Neural cell (in vitro differentiated cells): ENCODE measurements at regions not wholly inside any gene's neighbourhood (a gene's known extent, or its start where the extent isn't known, plus 50 kb on each side); places are given as distances from the start of the nearest gene placed in this dataset.
A peak's percentile ranks its signal among the peaks of the same experiment; 100 is the strongest.

Experiments
- H2AFZ ChIP-seq: fragments of 200-600, 300-800 bp; sonication (generic), shearing (Covaris generic); 2 replicates; pipeline ENCODE4 v1.6.0; 2014; ENCODE audit warnings: low read depth, mild to moderate bottlenecking, antibody characterized with exemption, low read length, moderate library complexity
- H3F3A ChIP-seq: fragments of 200-600 bp; shearing (Covaris generic); 2 replicates; pipeline ENCODE4 v1.6.1; 2016; ENCODE audit warnings: mild to moderate bottlenecking, moderate library complexity, mixed read lengths, antibody characterized with exemption, low read length; ENCODE audit not compliant: insufficient read depth, poor library complexity, severe bottlenecking
- H3K27ac ChIP-seq: fragments of 200-600, 300-800 bp; sonication (generic), shearing (Covaris generic); 2 replicates; pipeline ENCODE4 v1.5.1; 2014; ENCODE audit warnings: mild to moderate bottlenecking, low read length, moderate library complexity
- H3K27me3 ChIP-seq: fragments of 300-800, 200-600 bp; sonication (generic), shearing (Covaris generic); 2 replicates; pipeline ENCODE4 v1.6.0; 2014; ENCODE audit warnings: mild to moderate bottlenecking, low read depth, low read length, moderate library complexity; ENCODE audit not compliant: insufficient read depth
- H3K36me3 ChIP-seq: fragments of 300-800, 200-600 bp; sonication (generic), shearing (Covaris generic); 2 replicates; pipeline ENCODE4 v1.5.1; 2014; ENCODE audit warnings: mild to moderate bottlenecking, antibody characterized with exemption, low read length, moderate library complexity; ENCODE audit not compliant: insufficient read depth
- H3K4me2 ChIP-seq: fragments of 300-800, 200-600 bp; sonication (generic), shearing (Covaris generic); 2 replicates; pipeline ENCODE4 v1.6.0; 2014; ENCODE audit warnings: mild to moderate bottlenecking, low read length
- H3K4me3 ChIP-seq: fragments of 300-800, 200-600 bp; sonication (generic), shearing (Covaris generic); 2 replicates; pipeline ENCODE4 v1.5.1; 2014; ENCODE audit warnings: mild to moderate bottlenecking, low read length, moderate library complexity
- H3K79me2 ChIP-seq: fragments of 200-600 bp; shearing (Covaris generic); replicated peaks from 2 replicates; pipeline ENCODE4 v1.6.0; 2014; ENCODE audit warnings: mild to moderate bottlenecking, low read length, moderate library complexity; ENCODE audit not compliant: insufficient read depth
- H3K9ac ChIP-seq: fragments of 300-800, 200-600 bp; sonication (generic), shearing (Covaris generic); 2 replicates; pipeline ENCODE4 v1.6.1; 2016; ENCODE audit warnings: mild to moderate bottlenecking, low read length, mixed read lengths
- H3K9me2 ChIP-seq: fragments of 200-600 bp; shearing (Covaris generic); 2 replicates; pipeline ENCODE4 v1.6.1; 2016; ENCODE audit warnings: mild to moderate bottlenecking, low read length, mixed read lengths; ENCODE audit not compliant: insufficient read depth
- H3K9me3 ChIP-seq: fragments of 200-600, 300-800 bp; sonication (generic), shearing (Covaris generic); 2 replicates; pipeline ENCODE4 v1.6.1; 2016; ENCODE audit warnings: mild to moderate bottlenecking, mixed run types, low read length, moderate library complexity, mixed read lengths
- H4K20me1 ChIP-seq: fragments of 200-600 bp; shearing (Covaris generic); 2 replicates; pipeline ENCODE4 v1.6.1; 2016; ENCODE audit warnings: mild to moderate bottlenecking, mixed run types; ENCODE audit not compliant: insufficient read depth
- EP300 ChIP-seq: fragments of 450-650 bp; conservative IDR thresholded peaks from 2 replicates; pipeline ENCODE4 v1.6.1; 2014; ENCODE audit warnings: antibody characterized with exemption, mild to moderate bottlenecking, moderate library complexity; ENCODE audit not compliant: poor library complexity, severe bottlenecking
- EZH2 ChIP-seq: fragments of 200-600, 300-800 bp; shearing (Covaris generic), sonication (generic); IDR thresholded peaks from 2 replicates; pipeline ENCODE4 v1.6.1; 2014; ENCODE audit warnings: antibody characterized with exemption, low read length, borderline replicate concordance, mild to moderate bottlenecking; ENCODE audit not compliant: insufficient read depth, poor library complexity, severe bottlenecking
- MXI1 ChIP-seq: fragments of 450-650 bp; conservative IDR thresholded peaks from 2 replicates; pipeline ENCODE4 v1.6.1; 2014; ENCODE audit warnings: antibody characterized with exemption, mild to moderate bottlenecking; ENCODE audit not compliant: poor library complexity, severe bottlenecking
- POLR2AphosphoS5 ChIP-seq: IDR thresholded peaks from 2 replicates; pipeline ENCODE4 v1.6.1; 2012
- RAD21 ChIP-seq: fragments of 450-650 bp; conservative IDR thresholded peaks from 2 replicates; pipeline ENCODE4 v1.6.1; 2014; ENCODE audit warnings: antibody characterized with exemption, mild to moderate bottlenecking, moderate library complexity
- SMC3 ChIP-seq: fragments of 450-650 bp; conservative IDR thresholded peaks from 2 replicates; pipeline ENCODE4 v1.6.1; 2014; ENCODE audit warnings: antibody characterized with exemption, mild to moderate bottlenecking, moderate library complexity; ENCODE audit not compliant: poor library complexity
- TAF1 ChIP-seq: IDR thresholded peaks from 2 replicates; pipeline ENCODE4 v1.6.1; 2012; ENCODE audit warnings: low read depth
- TF ChIP-seq, protein P1 (sequence below): fragments of 450-650 bp; IDR thresholded peaks from 2 replicates; pipeline ENCODE4 v1.5.1; 2014; ENCODE audit warnings: antibody characterized with exemption, mild to moderate bottlenecking, moderate library complexity; ENCODE audit not compliant: poor library complexity, severe bottlenecking
- TF ChIP-seq, protein P2 (sequence below): IDR thresholded peaks from 2 replicates; pipeline ENCODE4 v1.6.1; 2012; ENCODE audit warnings: borderline replicate concordance

DNA sequence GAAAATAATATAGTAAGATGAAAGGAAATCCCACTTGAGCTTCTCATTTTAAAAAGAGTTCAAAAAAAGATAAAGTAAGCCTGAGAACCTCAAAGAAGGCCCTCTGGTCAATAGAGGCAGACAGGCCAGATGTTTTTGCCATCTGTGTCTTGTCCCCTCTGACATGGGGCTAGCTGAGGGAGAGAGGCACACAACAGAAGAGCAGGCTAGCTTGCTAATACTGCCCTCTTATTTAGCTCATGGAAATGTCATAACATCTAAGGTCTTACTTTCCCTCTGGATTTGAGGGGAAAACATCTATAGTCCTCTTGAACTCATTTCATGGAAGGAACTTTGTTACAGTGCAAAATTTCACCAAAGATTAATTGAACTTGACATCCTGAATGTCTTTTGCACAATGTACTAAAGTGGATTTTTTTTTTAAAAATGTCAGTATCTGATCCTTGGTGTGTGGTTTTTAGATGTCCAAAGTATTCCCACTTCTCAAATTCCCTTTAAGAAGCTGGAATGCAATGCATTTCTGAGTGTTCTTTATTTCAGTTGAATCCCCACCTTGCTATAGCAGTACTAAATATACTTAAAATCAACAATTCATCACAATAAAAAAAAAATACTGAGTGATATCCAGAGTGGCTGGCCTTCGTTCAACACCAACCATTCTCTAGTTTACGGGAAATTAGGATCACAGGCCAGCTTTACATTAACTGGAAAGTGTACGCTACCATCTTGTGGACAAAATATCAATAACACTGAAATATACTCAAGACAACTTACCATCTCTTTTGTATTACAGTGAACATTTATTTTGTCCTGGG is 176.7 kb downstream of the PAH start:
- no peaks in the 10 kb centered on the region for H3K27me3 ChIP-seq
- H2AFZ ChIP-seq, result no peak overlapping the region
- H3K79me2 ChIP-seq, result no peaks in the 10 kb centered on the region
- H3K9ac ChIP-seq, result no peak overlapping the region
- H3K4me2 ChIP-seq, result no peak overlapping the region
- no peak overlapping the region for H3K4me3 ChIP-seq
- H3K9me3 ChIP-seq, result no peaks in the 10 kb centered on the region
- H3K36me3 ChIP-seq, result no peaks in the 10 kb centered on the region
- TF ChIP-seq EZH2, result no peak
- TF ChIP-seq, protein P1, sequence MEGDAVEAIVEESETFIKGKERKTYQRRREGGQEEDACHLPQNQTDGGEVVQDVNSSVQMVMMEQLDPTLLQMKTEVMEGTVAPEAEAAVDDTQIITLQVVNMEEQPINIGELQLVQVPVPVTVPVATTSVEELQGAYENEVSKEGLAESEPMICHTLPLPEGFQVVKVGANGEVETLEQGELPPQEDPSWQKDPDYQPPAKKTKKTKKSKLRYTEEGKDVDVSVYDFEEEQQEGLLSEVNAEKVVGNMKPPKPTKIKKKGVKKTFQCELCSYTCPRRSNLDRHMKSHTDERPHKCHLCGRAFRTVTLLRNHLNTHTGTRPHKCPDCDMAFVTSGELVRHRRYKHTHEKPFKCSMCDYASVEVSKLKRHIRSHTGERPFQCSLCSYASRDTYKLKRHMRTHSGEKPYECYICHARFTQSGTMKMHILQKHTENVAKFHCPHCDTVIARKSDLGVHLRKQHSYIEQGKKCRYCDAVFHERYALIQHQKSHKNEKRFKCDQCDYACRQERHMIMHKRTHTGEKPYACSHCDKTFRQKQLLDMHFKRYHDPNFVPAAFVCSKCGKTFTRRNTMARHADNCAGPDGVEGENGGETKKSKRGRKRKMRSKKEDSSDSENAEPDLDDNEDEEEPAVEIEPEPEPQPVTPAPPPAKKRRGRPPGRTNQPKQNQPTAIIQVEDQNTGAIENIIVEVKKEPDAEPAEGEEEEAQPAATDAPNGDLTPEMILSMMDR, result peak; percentile 82
- no peak for TF ChIP-seq TAF1
- peak; percentile 87 for TF ChIP-seq SMC3
- peak; percentile 82 for TF ChIP-seq RAD21
- H4K20me1 ChIP-seq, result no peaks in the 10 kb centered on the region
- no peaks in the 10 kb centered on the region for H3F3A ChIP-seq
- no peak overlapping the region for H3K27ac ChIP-seq
- H3K9me2 ChIP-seq, result no peaks in the 10 kb centered on the region

DNA sequence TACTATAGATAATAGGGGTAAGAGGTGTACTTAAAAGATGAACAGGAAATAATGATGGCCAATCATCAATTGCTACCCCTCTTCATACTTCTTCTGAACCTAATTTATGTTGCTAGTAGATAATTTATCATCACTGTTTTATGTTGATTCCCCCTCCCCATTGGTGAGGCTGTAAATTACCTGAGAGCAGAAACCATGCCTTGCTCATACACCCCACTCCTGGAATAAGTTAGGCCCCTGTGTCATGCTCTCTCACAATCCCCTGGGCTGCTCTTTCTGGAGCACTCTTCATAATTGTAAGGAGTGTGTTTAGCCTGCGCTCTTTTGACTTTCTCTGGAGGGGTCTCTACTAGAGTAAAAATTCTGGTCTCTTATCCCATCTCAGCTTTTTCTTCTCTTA is 180.7 kb downstream of the PAH start:
- TF ChIP-seq MXI1, result no peak
- no peak for TF ChIP-seq EP300

DNA sequence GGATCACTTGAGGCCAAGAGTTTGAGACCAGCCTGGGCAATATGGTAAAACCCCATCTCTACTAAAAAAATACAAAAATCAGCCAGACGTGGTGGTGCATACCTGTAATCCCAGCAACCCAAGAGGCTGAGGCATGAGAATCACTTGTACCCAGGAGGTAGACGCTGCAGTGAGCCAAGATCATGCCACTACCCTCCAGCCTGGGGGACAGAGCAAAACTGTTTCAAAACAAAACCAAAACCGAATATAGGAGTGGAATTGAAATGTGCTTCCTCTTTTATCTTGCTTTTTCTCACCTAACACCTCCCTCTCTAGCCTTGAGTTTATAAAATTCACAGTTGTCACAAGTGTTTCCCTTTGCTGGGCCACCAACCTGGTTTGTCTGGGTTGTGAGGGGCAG is 181.9 kb downstream of the PAH start:
- Histone ChIP-seq H2AFZ (no peak overlapping the region), H3K9me3 (no peaks in the 10 kb centered on the region)

More for the DNA sequence above, 180.7 kb downstream of the PAH start:
- H3K9ac ChIP-seq, result no peak overlapping the region
- no peak overlapping the region for H3K4me3 ChIP-seq
- no peaks in the 10 kb centered on the region for H3K36me3 ChIP-seq
- H3K27me3 ChIP-seq, result no peaks in the 10 kb centered on the region
- no peaks in the 10 kb centered on the region for H3K9me3 ChIP-seq
- no peaks in the 10 kb centered on the region for H3F3A ChIP-seq
- no peak overlapping the region for H3K27ac ChIP-seq
- no peak overlapping the region for H3K4me2 ChIP-seq
- no peaks in the 10 kb centered on the region for H4K20me1 ChIP-seq
- H3K79me2 ChIP-seq, result no peaks in the 10 kb centered on the region
- no peak overlapping the region for H2AFZ ChIP-seq
- H3K9me2 ChIP-seq, result no peaks in the 10 kb centered on the region

More for the DNA sequence above, 181.9 kb downstream of the PAH start:
- Histone ChIP-seq H3F3A (no peaks in the 10 kb centered on the region), H3K9ac (no peak overlapping the region), H3K9me2 (no peaks in the 10 kb centered on the region), H3K4me3 (no peak overlapping the region), H3K79me2 (no peaks in the 10 kb centered on the region), H3K4me2 (no peak overlapping the region), H3K27me3 (no peaks in the 10 kb centered on the region), H3K27ac (no peak overlapping the region), H4K20me1 (no peaks in the 10 kb centered on the region), H3K36me3 (no peaks in the 10 kb centered on the region)
- TF ChIP-seq SMC3 (no peak), EZH2 (no peak), RAD21 (no peak), EP300 (no peak), MXI1 (no peak), TAF1 (no peak), POLR2AphosphoS5 (no peak)
- TF ChIP-seq, protein P2, sequence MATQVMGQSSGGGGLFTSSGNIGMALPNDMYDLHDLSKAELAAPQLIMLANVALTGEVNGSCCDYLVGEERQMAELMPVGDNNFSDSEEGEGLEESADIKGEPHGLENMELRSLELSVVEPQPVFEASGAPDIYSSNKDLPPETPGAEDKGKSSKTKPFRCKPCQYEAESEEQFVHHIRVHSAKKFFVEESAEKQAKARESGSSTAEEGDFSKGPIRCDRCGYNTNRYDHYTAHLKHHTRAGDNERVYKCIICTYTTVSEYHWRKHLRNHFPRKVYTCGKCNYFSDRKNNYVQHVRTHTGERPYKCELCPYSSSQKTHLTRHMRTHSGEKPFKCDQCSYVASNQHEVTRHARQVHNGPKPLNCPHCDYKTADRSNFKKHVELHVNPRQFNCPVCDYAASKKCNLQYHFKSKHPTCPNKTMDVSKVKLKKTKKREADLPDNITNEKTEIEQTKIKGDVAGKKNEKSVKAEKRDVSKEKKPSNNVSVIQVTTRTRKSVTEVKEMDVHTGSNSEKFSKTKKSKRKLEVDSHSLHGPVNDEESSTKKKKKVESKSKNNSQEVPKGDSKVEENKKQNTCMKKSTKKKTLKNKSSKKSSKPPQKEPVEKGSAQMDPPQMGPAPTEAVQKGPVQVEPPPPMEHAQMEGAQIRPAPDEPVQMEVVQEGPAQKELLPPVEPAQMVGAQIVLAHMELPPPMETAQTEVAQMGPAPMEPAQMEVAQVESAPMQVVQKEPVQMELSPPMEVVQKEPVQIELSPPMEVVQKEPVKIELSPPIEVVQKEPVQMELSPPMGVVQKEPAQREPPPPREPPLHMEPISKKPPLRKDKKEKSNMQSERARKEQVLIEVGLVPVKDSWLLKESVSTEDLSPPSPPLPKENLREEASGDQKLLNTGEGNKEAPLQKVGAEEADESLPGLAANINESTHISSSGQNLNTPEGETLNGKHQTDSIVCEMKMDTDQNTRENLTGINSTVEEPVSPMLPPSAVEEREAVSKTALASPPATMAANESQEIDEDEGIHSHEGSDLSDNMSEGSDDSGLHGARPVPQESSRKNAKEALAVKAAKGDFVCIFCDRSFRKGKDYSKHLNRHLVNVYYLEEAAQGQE, result no peak
- TF ChIP-seq, protein P1, result no peak
